AG04450 (cell line): ENCODE measurements at regions not wholly inside any gene's neighbourhood (a gene's known extent, or its start where the extent isn't known, plus 50 kb on each side); places are given as distances from the start of the nearest gene placed in this dataset.
"Not testable (repeated sequence)": the region's sequence is repeated elsewhere in the genome, so short reads cannot be mapped to it uniquely, and the experiment has no call there.

Source experiments
- CTCF ChIA-PET: fragments of 300-600, 350-600 bp; formaldehyde crosslinking; extraction: SDS; loops from one replicate; lab custom pipeline; 2022; ENCODE audit warnings: antibody characterized with exemption, inconsistent platforms; lab: Charles Lee
- POLR2A ChIA-PET: fragments of 350-600 bp; formaldehyde crosslinking; extraction: SDS; loops from one replicate; lab custom pipeline; 2021; ENCODE audit warnings: antibody characterized with exemption, inconsistent platforms; lab: Yijun Ruan, JAX
- DNase-seq: peaks from one replicate; pipeline ENCODE4 v3.0.0-alpha.2; 2011; ENCODE audit warnings: low read depth, low spot score
- H3K27ac ChIP-seq: one replicate; pipeline ENCODE4 v1.5.1; 2012; ENCODE audit warnings: low read depth, low read length, control low read depth
- H3K27me3 ChIP-seq: one replicate; pipeline ENCODE4 v1.6.0; 2012; ENCODE audit warnings: low read length; ENCODE audit not compliant: control insufficient read depth, insufficient read depth
- H3K4me3 ChIP-seq: 2 replicates; pipeline ENCODE4 v1.5.1; 2011; ENCODE audit warnings: mild to moderate bottlenecking, low read depth, low read length, control low read depth
- H3K9me3 ChIP-seq: 2 replicates; pipeline ENCODE4 v1.5.1; 2012; ENCODE audit warnings: low read length; ENCODE audit not compliant: control insufficient read depth, insufficient read depth
- TF ChIP-seq, protein P1 (sequence below): IDR thresholded peaks from 2 replicates; pipeline ENCODE4 v1.5.1; 2011; ENCODE audit warnings: low read depth, low read length, control low read depth, inconsistent platforms

DNA sequence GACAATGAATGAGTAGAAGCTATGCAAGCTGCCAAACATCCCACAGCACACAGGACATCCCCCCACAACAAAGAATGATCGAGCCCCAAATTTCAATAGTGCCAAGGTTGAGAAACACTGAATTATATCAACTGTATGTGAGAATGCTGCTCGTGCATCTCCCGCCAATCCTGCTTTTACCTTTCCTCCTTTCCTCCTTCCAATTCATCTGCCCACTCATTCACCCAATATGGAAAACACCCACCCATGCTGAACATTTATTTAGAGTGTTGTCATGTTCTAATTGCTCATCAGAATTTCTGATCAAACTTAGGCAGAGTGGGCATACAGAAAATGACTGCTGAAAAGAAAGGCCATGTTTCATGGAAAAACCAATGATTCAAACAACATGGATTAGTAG, 183.0 kb downstream of the TMEM114 start:
- TF ChIP-seq, protein P1, sequence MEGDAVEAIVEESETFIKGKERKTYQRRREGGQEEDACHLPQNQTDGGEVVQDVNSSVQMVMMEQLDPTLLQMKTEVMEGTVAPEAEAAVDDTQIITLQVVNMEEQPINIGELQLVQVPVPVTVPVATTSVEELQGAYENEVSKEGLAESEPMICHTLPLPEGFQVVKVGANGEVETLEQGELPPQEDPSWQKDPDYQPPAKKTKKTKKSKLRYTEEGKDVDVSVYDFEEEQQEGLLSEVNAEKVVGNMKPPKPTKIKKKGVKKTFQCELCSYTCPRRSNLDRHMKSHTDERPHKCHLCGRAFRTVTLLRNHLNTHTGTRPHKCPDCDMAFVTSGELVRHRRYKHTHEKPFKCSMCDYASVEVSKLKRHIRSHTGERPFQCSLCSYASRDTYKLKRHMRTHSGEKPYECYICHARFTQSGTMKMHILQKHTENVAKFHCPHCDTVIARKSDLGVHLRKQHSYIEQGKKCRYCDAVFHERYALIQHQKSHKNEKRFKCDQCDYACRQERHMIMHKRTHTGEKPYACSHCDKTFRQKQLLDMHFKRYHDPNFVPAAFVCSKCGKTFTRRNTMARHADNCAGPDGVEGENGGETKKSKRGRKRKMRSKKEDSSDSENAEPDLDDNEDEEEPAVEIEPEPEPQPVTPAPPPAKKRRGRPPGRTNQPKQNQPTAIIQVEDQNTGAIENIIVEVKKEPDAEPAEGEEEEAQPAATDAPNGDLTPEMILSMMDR: no peak
- no peaks in the 10 kb centered on the region for H3K27me3 ChIP-seq
- H3K4me3 ChIP-seq: no peak overlapping the region
- H3K27ac ChIP-seq: no peak overlapping the region
- peaks cover 25% of the 10 kb centered on the region for H3K9me3 ChIP-seq
- ChIA-PET POLR2A (no interaction called here), CTCF (no interaction called here)
- DNase-seq: no peak

DNA sequence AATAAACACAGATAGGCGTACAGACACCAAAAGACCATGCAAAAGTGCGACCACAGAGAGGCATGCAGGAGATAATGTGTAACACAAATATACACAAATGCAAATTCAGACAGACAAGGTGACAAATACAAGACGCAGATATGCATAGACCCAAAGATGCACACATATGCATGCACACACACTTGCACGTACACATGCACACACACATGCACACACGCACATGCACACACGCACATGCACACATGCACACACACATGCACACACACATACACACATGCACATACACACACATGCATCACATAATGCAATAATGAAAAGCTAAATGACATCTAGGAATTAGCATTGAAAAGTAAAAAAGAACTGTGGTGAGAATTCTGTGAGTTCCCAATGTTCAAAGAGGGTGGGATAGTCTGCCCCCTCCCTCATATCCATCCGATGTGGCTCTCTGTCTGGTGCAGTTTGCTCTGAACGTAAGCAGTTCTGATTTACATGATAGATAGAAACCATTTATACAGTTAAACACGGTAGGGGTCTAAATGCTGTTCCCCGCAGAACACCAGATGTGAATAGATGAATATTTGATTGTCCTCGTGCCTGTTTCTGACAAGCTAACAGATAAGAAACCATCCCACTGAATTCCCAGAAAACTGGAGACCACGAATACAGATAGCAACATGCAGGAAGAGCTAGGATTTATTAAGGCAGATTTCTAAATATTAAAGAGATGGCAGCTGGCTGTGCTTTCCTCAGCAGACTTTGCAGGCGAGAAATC, 186.1 kb downstream of the TMEM114 start:
- Histone ChIP-seq H3K27ac (no peak overlapping the region), H3K4me3 (no peak overlapping the region), H3K9me3 (peaks cover 22% of the 10 kb centered on the region), H3K27me3 (no peaks in the 10 kb centered on the region)
- ChIA-PET CTCF (no interaction called here), POLR2A (no interaction called here)
- TF ChIP-seq, protein P1: no peak
- DNase-seq: no peak

DNA sequence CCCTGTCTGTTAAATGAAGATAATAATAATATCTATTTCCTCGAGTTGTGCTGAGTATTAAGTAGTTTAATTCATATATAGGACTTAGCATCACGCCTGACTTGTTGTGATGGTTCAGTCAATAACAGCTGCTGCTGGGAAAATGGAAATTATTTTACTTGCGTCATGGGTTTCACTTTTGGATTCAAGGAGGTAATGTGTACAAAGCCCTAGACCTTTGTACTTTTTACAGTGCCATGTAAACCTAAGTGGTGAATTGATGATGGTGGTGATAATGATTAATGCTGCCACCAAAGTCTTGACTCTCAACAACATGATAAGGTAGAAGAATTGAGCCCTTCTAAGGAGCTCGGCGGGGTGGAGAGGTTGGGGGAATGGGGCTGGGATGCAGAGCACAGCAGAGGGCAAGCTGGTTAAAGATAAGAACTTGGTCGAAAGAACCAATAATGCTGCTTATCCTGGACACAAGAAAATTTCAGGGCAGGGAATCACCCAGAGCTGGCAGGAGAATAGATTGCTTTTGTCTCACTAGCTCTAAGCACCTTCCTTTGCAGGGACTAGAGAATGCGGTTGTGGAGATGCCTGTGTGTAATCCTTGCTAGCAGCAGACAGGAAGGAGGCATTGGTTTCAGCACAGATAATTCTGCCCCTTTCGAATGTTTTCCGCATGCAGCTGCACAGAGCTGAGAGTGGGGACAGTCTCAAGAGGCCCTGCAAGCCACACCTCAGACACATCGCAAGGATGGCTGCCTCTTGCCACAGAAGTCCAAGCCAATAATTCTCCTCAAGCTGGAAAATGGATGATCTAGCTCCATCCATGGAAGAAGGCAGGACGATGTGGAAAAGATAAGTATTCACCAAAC, 187.1 kb downstream of the TMEM114 start:
- CTCF ChIA-PET: interaction anchor here (0.6 kb wide), 1 partner anchor 1961 kb away, joined by 3 read pairs; no protein-coding TSS in a partner anchor

DNA sequence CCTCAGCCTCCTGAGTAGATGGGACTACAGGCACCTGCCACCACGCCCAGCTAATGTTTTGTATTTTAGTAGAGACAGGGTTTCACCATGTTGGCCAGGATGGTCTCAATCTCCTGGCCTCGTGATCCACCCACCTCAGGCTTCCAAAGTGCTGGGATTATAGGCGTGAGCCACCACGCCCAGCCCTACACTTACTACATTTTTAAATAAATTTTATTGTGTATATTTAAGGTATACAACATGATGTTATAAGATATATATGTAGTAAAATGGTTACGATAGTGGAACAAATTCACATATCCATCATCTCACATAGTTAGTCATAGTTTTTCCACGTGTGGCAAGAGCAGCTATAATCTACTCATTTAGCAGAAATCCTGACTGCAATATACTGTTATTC, 189.6 kb downstream of the TMEM114 start:
- POLR2A ChIA-PET, DNase-seq, CTCF ChIA-PET, H3K4me3 ChIP-seq, H3K27me3 ChIP-seq, H3K27ac ChIP-seq: not testable (repeated sequence)
- peaks cover 31% of the 10 kb centered on the region for H3K9me3 ChIP-seq

More for the DNA sequence above, 187.1 kb downstream of the TMEM114 start:
- H3K9me3 ChIP-seq: peaks cover 22% of the 10 kb centered on the region
- H3K27ac ChIP-seq: no peak overlapping the region
- POLR2A ChIA-PET: no interaction called here
- DNase-seq: no peak
- TF ChIP-seq, protein P1: no peak
- H3K27me3 ChIP-seq: no peaks in the 10 kb centered on the region
- H3K4me3 ChIP-seq: no peak overlapping the region

DNA sequence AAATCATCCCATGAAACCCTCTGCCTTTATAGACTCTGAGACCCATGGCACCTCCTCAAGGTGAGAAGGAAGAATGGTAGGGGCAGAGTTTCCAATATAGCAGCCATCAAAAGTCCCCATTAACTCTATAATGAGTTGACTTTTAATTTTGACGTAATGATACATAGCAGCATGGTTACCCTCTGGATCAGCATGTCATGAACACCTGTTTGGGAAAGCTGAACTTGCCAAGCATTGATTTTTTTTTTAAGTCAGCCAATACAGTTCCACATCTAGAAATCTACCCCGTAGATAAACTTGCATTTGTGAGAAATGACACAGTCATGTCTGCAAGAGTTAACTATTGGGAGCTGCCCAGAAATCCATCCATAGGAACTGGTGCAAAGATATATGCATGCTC, 191.8 kb downstream of the TMEM114 start:
- H3K9me3 ChIP-seq: peaks cover 30% of the 10 kb centered on the region
- ChIA-PET POLR2A (no interaction called here), CTCF (no interaction called here)
- TF ChIP-seq, protein P1: no peak
- H3K27me3 ChIP-seq: no peaks in the 10 kb centered on the region
- H3K27ac ChIP-seq: no peak overlapping the region
- DNase-seq: no peak
- H3K4me3 ChIP-seq: no peak overlapping the region
